ENCODE measurements at regions not wholly inside any gene's neighbourhood (a gene's known extent, or its start where the extent isn't known, plus 50 kb on each side); places are given as distances from the start of the nearest gene placed in this dataset.
"Not testable (repeated sequence)": the region's sequence is repeated elsewhere in the genome, so short reads cannot be mapped to it uniquely, and the experiment has no call there.

- H3K4me2 ChIP-seq (ENCODE audit: low read length): no peak overlapping the region
Observed at GRCh38 chr14:84937449-84937848, 592.5 kb upstream of the FLRT2 start.

GRCh38 chr14:84944901-84945300 is 585.0 kb upstream of the FLRT2 start:
- H3K27me3 ChIP-seq (ENCODE audit: insufficient read depth, low read length); H3K4me2 ChIP-seq (ENCODE audit: low read length); H3K27ac ChIP-seq (ENCODE audit: low read depth, low read length, poor library complexity, severe bottlenecking); H3F3A ChIP-seq (ENCODE audit: insufficient read depth, low read length); H3K4me3 ChIP-seq (ENCODE audit: low read depth, low read length, poor library complexity, severe bottlenecking); H2AFZ ChIP-seq (ENCODE audit: low read length); H4K20me1 ChIP-seq (ENCODE audit: insufficient read depth, low read length); H3K9me3 ChIP-seq (ENCODE audit: low read length); H3K79me2 ChIP-seq (ENCODE audit: insufficient read depth, low read length); H3K4me1 ChIP-seq (ENCODE audit: insufficient read depth, low read length, severe bottlenecking); H3K9me2 ChIP-seq (ENCODE audit: low read depth, low read length); H3K9ac ChIP-seq (ENCODE audit: low read length); H3K36me3 ChIP-seq (ENCODE audit: insufficient read depth, low read length): not testable (repeated sequence)

More at GRCh38 chr14:84937449-84937848, 592.5 kb upstream of the FLRT2 start:
- Histone ChIP-seq H4K20me1 (ENCODE audit: insufficient read depth, low read length) (no peaks in the 10 kb centered on the region), H3F3A (ENCODE audit: insufficient read depth, low read length) (no peaks in the 10 kb centered on the region), H3K27ac (ENCODE audit: low read depth, low read length, poor library complexity, severe bottlenecking) (no peak overlapping the region), H3K9me3 (ENCODE audit: low read length) (no peaks in the 10 kb centered on the region), H2AFZ (ENCODE audit: low read length) (no peak overlapping the region), H3K9me2 (ENCODE audit: low read depth, low read length) (no peaks in the 10 kb centered on the region), H3K4me1 (ENCODE audit: insufficient read depth, low read length, severe bottlenecking) (no peaks in the 10 kb centered on the region), H3K4me3 (ENCODE audit: low read depth, low read length, poor library complexity, severe bottlenecking) (no peak overlapping the region), H3K9ac (ENCODE audit: low read length) (no peak overlapping the region), H3K27me3 (ENCODE audit: insufficient read depth, low read length) (no peaks in the 10 kb centered on the region), H3K79me2 (ENCODE audit: insufficient read depth, low read length) (no peaks in the 10 kb centered on the region), H3K36me3 (ENCODE audit: insufficient read depth, low read length) (no peaks in the 10 kb centered on the region)
- TF ChIP-seq CTCF (IDR thresholded peaks at IDR 0.05; ENCODE audit: low read length) (no peak), EZH2 (IDR thresholded peaks at IDR 0.05; ENCODE audit: borderline replicate concordance, low read length) (no peak)

- no peak overlapping the region for H3K4me3 ChIP-seq (ENCODE audit: low read depth, low read length, poor library complexity, severe bottlenecking)
- TF ChIP-seq CTCF (IDR thresholded peaks at IDR 0.05; ENCODE audit: low read length): no peak
- TF ChIP-seq EZH2 (IDR thresholded peaks at IDR 0.05; ENCODE audit: borderline replicate concordance, low read length): no peak
- H3K4me2 ChIP-seq (ENCODE audit: low read length): no peak overlapping the region
- H3K9me3 ChIP-seq (ENCODE audit: low read length): no peaks in the 10 kb centered on the region
- H3K9me2 ChIP-seq (ENCODE audit: low read depth, low read length): no peaks in the 10 kb centered on the region
- no peak overlapping the region for H2AFZ ChIP-seq (ENCODE audit: low read length)
- no peaks in the 10 kb centered on the region for H3K36me3 ChIP-seq (ENCODE audit: insufficient read depth, low read length)
- H4K20me1 ChIP-seq (ENCODE audit: insufficient read depth, low read length): no peaks in the 10 kb centered on the region
- no peak overlapping the region for H3K27ac ChIP-seq (ENCODE audit: low read depth, low read length, poor library complexity, severe bottlenecking)
- no peaks in the 10 kb centered on the region for H3K27me3 ChIP-seq (ENCODE audit: insufficient read depth, low read length)
- no peaks in the 10 kb centered on the region for H3K79me2 ChIP-seq (ENCODE audit: insufficient read depth, low read length)
- no peaks in the 10 kb centered on the region for H3K4me1 ChIP-seq (ENCODE audit: insufficient read depth, low read length, severe bottlenecking)
- H3F3A ChIP-seq (ENCODE audit: insufficient read depth, low read length): no peaks in the 10 kb centered on the region
- no peak overlapping the region for H3K9ac ChIP-seq (ENCODE audit: low read length)
Observed at GRCh38 chr14:84959851-84960520, 570.0 kb upstream of the FLRT2 start.

- Histone ChIP-seq H3F3A (ENCODE audit: insufficient read depth, low read length) (no peaks in the 10 kb centered on the region), H3K9me3 (ENCODE audit: low read length) (no peaks in the 10 kb centered on the region), H3K9me2 (ENCODE audit: low read depth, low read length) (no peaks in the 10 kb centered on the region), H3K4me1 (ENCODE audit: insufficient read depth, low read length, severe bottlenecking) (no peaks in the 10 kb centered on the region), H4K20me1 (ENCODE audit: insufficient read depth, low read length) (no peaks in the 10 kb centered on the region), H3K4me3 (ENCODE audit: low read depth, low read length, poor library complexity, severe bottlenecking) (no peak overlapping the region), H3K27ac (ENCODE audit: low read depth, low read length, poor library complexity, severe bottlenecking) (no peak overlapping the region), H3K9ac (ENCODE audit: low read length) (no peak overlapping the region), H3K79me2 (ENCODE audit: insufficient read depth, low read length) (no peaks in the 10 kb centered on the region), H3K4me2 (ENCODE audit: low read length) (no peak overlapping the region), H3K36me3 (ENCODE audit: insufficient read depth, low read length) (no peaks in the 10 kb centered on the region), H3K27me3 (ENCODE audit: insufficient read depth, low read length) (no peaks in the 10 kb centered on the region), H2AFZ (ENCODE audit: low read length) (no peak overlapping the region)
- TF ChIP-seq EZH2 (IDR thresholded peaks at IDR 0.05; ENCODE audit: borderline replicate concordance, low read length): no peak
- no peak for TF ChIP-seq CTCF (IDR thresholded peaks at IDR 0.05; ENCODE audit: low read length)
Observed at GRCh38 chr14:84961637-84962036, 568.3 kb upstream of the FLRT2 start.
